ENCODE measurements at regions not wholly inside any gene's neighbourhood (a gene's known extent, or its start where the extent isn't known, plus 50 kb on each side); places are given as distances from the start of the nearest gene placed in this dataset.
"Not testable (repeated sequence)": the region's sequence is repeated elsewhere in the genome, so short reads cannot be mapped to it uniquely, and the experiment has no call there.

- no peak for DNase-seq (ENCODE audit: low read depth in 1 of 2, low spot score in 1 of 2)
These were observed 174.3 kb downstream of the UTP18 start for GRCh38 chr17:51434434-51435170.

- no peak for DNase-seq (ENCODE audit: low read depth in 1 of 2, low spot score in 1 of 2)
These were observed 174.8 kb downstream of the UTP18 start for GRCh38 chr17:51435171-51435552.

GRCh38 chr17:51435641-51436091, 175.3 kb downstream of the UTP18 start:
- no peak for DNase-seq (ENCODE audit: low read depth in 1 of 2, low spot score in 1 of 2)

GRCh38 chr17:51439395-51440229, 179.3 kb downstream of the UTP18 start:
- no peak for DNase-seq (ENCODE audit: low read depth in 1 of 2, low spot score in 1 of 2)

GRCh38 chr17:51441431-51441830, 181.1 kb downstream of the UTP18 start:
- no peak for DNase-seq (ENCODE audit: low read depth in 1 of 2, low spot score in 1 of 2)

- no peak for DNase-seq (ENCODE audit: low read depth in 1 of 2, low spot score in 1 of 2)
These were observed 181.9 kb downstream of the UTP18 start for GRCh38 chr17:51442088-51442865.

GRCh38 chr17:51443646-51444045, 183.3 kb downstream of the UTP18 start:
- no peak for DNase-seq (ENCODE audit: low read depth in 1 of 2, low spot score in 1 of 2)

GRCh38 chr17:51445946-51446345, 185.6 kb downstream of the UTP18 start:
- no peak for DNase-seq (ENCODE audit: low read depth in 1 of 2, low spot score in 1 of 2)

GRCh38 chr17:51454456-51454978, 194.2 kb downstream of the UTP18 start:
- DNase-seq (ENCODE audit: low read depth in 1 of 2, low spot score in 1 of 2): no peak

GRCh38 chr17:51455211-51455610, 194.9 kb downstream of the UTP18 start:
- no peak for DNase-seq (ENCODE audit: low read depth in 1 of 2, low spot score in 1 of 2)

- no peak for DNase-seq (ENCODE audit: low read depth in 1 of 2, low spot score in 1 of 2)
These were observed 195.6 kb downstream of the UTP18 start for GRCh38 chr17:51455931-51456330.

GRCh38 chr17:51456942-51457341, 196.6 kb downstream of the UTP18 start:
- no peak for DNase-seq (ENCODE audit: low read depth in 1 of 2, low spot score in 1 of 2)

- peak; percentile 8 to 11 for DNase-seq (ENCODE audit: low read depth in 1 of 2, low spot score in 1 of 2)
These were observed 201.2 kb downstream of the UTP18 start for GRCh38 chr17:51461578-51462004.

- no peak for DNase-seq (ENCODE audit: low read depth in 1 of 2, low spot score in 1 of 2)
These were observed 203.0 kb downstream of the UTP18 start for GRCh38 chr17:51463353-51463752.

GRCh38 chr17:51467336-51467735, 207.0 kb downstream of the UTP18 start:
- DNase-seq (ENCODE audit: low read depth in 1 of 2, low spot score in 1 of 2): no peak

GRCh38 chr17:51472670-51473205, 212.4 kb downstream of the UTP18 start:
- no peak for DNase-seq (ENCODE audit: low read depth in 1 of 2, low spot score in 1 of 2)

- no peak for DNase-seq (ENCODE audit: low read depth in 1 of 2, low spot score in 1 of 2)
These were observed 214.4 kb downstream of the UTP18 start for GRCh38 chr17:51474764-51475163.

GRCh38 chr17:51475730-51476129, 215.4 kb downstream of the UTP18 start:
- DNase-seq (ENCODE audit: low read depth in 1 of 2, low spot score in 1 of 2): no peak

- no peak for DNase-seq (ENCODE audit: low read depth in 1 of 2, low spot score in 1 of 2)
These were observed 219.0 kb downstream of the UTP18 start for GRCh38 chr17:51479303-51479702.

GRCh38 chr17:51481370-51481769, 221.0 kb downstream of the UTP18 start:
- DNase-seq (ENCODE audit: low read depth in 1 of 2, low spot score in 1 of 2): no peak

GRCh38 chr17:51482248-51482647, 221.9 kb downstream of the UTP18 start:
- DNase-seq (ENCODE audit: low read depth in 1 of 2, low spot score in 1 of 2): not testable (repeated sequence)

Data from activated T-helper 1 cell treated with anti-CD3 and anti-CD28 coated beads, Interleukin-2, amount 50 U/mL, for 16 hours (primary cell).